ENCODE measurements at regions not wholly inside any gene's neighbourhood (a gene's known extent, or its start where the extent isn't known, plus 50 kb on each side); places are given as distances from the start of the nearest gene placed in this dataset.
"Not testable (repeated sequence)": the region's sequence is repeated elsewhere in the genome, so short reads cannot be mapped to it uniquely, and the experiment has no call there.

DNA sequence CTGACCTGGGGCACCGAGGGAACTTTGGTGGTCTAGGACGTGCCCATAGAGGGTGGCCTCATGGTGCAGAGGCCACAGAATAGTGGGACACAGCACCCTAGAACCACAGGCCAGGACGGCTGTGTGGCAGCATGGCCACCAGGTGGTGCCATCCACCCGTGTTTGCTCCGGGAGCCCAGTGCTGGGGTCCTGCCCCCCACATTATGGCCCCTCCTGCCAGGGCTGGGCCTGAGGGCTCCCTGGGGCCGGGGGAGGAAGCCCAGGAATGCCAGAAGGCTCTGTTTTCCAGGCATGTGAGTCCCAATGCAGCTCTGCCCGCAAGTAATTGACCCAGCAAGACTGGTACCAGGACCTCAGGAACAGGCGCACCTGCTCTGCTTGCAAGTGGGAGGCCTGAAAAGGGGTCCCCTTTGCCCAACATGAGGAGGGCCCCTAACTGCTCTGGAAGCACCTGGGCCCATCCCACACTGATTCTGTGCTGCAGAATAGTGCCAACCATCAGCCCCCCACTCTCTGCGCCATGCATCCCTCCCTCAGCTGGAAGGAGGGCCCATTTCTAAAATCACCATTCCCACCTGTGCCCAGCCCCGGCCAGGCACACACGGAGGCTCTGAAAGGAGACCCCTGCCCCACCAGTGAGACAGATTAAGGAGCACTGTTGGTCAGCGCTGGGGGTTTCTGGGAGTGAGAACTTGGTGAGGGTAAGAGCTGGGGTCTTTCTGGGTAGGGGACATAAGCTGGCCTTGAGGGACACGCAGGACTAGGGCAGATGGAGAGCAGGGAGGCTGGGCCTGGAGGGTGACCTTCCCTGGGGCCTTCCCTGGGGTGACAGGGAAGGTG, 174.4 kb downstream of the TBC1D2B start:
- H3K36me3 ChIP-seq; intact Hi-C loops (cut with DNase I; ENCODE audit: low total_unique reads); H3K27ac ChIP-seq; H3K4me1 ChIP-seq; H3K9me3 ChIP-seq; H3K4me3 ChIP-seq: not testable (repeated sequence)
- H3K27me3 ChIP-seq (replicated peaks in 1 of 7) = peaks cover 0 to 10% (median 0%) of the 10 kb centered on the region in 7 donors
- peak in 9 of 11 experiments; percentile 23 to 67 (median 52) for TF ChIP-seq CTCF (IDR thresholded peaks at IDR 0.05 in 8 of 11, conservative IDR thresholded peaks at IDR 0.05 in 3 of 11)
- WGBS, 5 donors = 45 to 55% (median 52%) methylated on average over 7 to 13 of the region's 13 CpGs
- DNase-seq = peak; percentile 70

- Histone ChIP-seq H3K36me3 (no peaks in the 10 kb centered on the region), H3K4me3 (no peak overlapping the region), H3K27ac (no peak overlapping the region), H3K9me3 (no peaks in the 10 kb centered on the region), H3K27me3 (replicated peaks in 1 of 7) (peaks cover 0 to 5% (median 0%) of the 10 kb centered on the region in 7 donors), H3K4me1 (no peaks in the 10 kb centered on the region)
- 84 to 93% (median 88%) methylated on average over 13 of the region's 13 CpGs for WGBS, 5 donors
- TF ChIP-seq POLR2A (IDR thresholded peaks at IDR 0.05) (no peak), CTCF (IDR thresholded peaks at IDR 0.05 in 8 of 11, conservative IDR thresholded peaks at IDR 0.05 in 3 of 11) (no peak), POLR2AphosphoS5 (IDR thresholded peaks at IDR 0.05) (no peak)
- DNase-seq = peak; percentile 45
- intact Hi-C loops (cut with DNase I; ENCODE audit: low total_unique reads) = no loop called here
These were observed 175.4 kb downstream of the TBC1D2B start for GRCh38 chr15:77901921-77902750.

GRCh38 chr15:77901251-77901881, 176.1 kb downstream of the TBC1D2B start:
- Histone ChIP-seq H3K27me3 (replicated peaks in 1 of 7) (peaks cover 0 to 5% (median 0%) of the 10 kb centered on the region in 7 donors), H3K27ac (no peak overlapping the region), H3K4me3 (no peak overlapping the region), H3K9me3 (no peaks in the 10 kb centered on the region), H3K4me1 (no peaks in the 10 kb centered on the region), H3K36me3 (no peaks in the 10 kb centered on the region)
- intact Hi-C loops (cut with DNase I; ENCODE audit: low total_unique reads) = no loop called here
- peak; percentile 56 for DNase-seq
- no peak for TF ChIP-seq CTCF (IDR thresholded peaks at IDR 0.05 in 8 of 11, conservative IDR thresholded peaks at IDR 0.05 in 3 of 11)
- TF ChIP-seq POLR2AphosphoS5 (IDR thresholded peaks at IDR 0.05) = no peak
- no peak for TF ChIP-seq POLR2A (IDR thresholded peaks at IDR 0.05)
- 77 to 95% (median 90%) methylated on average over 9 to 18 of the region's 18 CpGs for WGBS, 5 donors
